ENCODE measurements at regions not wholly inside any gene's neighbourhood (a gene's known extent, or its start where the extent isn't known, plus 50 kb on each side); places are given as distances from the start of the nearest gene placed in this dataset.

DNA sequence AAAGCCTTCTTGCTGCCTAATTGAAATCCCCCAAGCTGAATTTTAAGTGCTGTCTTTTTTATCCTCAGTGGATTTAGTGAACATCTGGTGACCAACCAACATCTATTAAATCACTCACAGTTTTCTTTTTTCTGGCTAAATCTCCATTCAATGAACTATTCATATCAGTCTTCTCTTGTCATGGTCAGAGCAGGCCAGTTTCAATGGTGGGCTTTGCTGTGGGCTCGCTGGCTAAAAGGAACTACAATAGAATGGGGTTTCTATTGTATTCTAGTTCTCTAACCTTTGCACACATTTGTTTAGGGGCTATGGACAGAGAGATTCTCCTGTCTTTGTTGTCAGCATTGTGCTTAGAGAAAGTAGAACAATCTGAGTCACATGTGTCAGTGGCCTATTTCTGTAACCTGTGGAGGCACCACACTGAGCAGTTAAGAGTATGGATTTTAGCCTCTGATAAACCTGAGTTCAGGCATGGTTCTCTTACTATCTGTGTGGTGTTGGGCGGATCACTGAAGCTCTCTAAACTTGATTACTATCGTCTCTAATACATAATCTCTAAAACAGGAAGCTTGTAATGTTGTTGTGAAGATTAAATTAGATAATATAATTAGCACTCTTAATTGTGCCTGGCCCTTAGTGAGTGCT is 94.2 kb upstream of the CADM1 start:
- TF ChIP-seq JUND (IDR thresholded peaks at IDR 0.05), result no peak
- TF ChIP-seq, protein P1, sequence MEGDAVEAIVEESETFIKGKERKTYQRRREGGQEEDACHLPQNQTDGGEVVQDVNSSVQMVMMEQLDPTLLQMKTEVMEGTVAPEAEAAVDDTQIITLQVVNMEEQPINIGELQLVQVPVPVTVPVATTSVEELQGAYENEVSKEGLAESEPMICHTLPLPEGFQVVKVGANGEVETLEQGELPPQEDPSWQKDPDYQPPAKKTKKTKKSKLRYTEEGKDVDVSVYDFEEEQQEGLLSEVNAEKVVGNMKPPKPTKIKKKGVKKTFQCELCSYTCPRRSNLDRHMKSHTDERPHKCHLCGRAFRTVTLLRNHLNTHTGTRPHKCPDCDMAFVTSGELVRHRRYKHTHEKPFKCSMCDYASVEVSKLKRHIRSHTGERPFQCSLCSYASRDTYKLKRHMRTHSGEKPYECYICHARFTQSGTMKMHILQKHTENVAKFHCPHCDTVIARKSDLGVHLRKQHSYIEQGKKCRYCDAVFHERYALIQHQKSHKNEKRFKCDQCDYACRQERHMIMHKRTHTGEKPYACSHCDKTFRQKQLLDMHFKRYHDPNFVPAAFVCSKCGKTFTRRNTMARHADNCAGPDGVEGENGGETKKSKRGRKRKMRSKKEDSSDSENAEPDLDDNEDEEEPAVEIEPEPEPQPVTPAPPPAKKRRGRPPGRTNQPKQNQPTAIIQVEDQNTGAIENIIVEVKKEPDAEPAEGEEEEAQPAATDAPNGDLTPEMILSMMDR (IDR thresholded peaks at IDR 0.05), result no peak
- no peak for TF ChIP-seq EP300 (IDR thresholded peaks at IDR 0.05; ENCODE audit: borderline replicate concordance in 1 of 2, low read depth in 1 of 2, low read length in 1 of 2)
- no peak for TF ChIP-seq MXI1 (IDR thresholded peaks at IDR 0.05; ENCODE audit: low read depth, low read length)
- no peak for TF ChIP-seq RFX5 (IDR thresholded peaks at IDR 0.05; ENCODE audit: low read length)
- no peak for TF ChIP-seq ELF1 (IDR thresholded peaks at IDR 0.05)
- TF ChIP-seq TAF1 (IDR thresholded peaks at IDR 0.05; ENCODE audit: borderline replicate concordance, low read depth, low read length), result no peak
- TF ChIP-seq EZH2phosphoT487 (IDR thresholded peaks at IDR 0.05; ENCODE audit: borderline replicate concordance, low read depth), result no peak
- TF ChIP-seq, protein P2, sequence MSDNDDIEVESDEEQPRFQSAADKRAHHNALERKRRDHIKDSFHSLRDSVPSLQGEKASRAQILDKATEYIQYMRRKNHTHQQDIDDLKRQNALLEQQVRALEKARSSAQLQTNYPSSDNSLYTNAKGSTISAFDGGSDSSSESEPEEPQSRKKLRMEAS (IDR thresholded peaks at IDR 0.05; ENCODE audit: low read depth), result no peak
- TF ChIP-seq NFIC (IDR thresholded peaks at IDR 0.05; ENCODE audit: borderline replicate concordance), result no peak

All from SK-N-SH (cell line).